AG10803 (cell line): ENCODE measurements at regions not wholly inside any gene's neighbourhood (a gene's known extent, or its start where the extent isn't known, plus 50 kb on each side); places are given as distances from the start of the nearest gene placed in this dataset.

Experiments
- DNase-seq: peaks from one replicate; pipeline ENCODE4 v3.0.0; 2010; ENCODE audit warnings: low read depth
- H3K4me3 ChIP-seq: 2 replicates; pipeline ENCODE4 v1.5.1; 2011; ENCODE audit warnings: mild to moderate bottlenecking, low read length, control low read depth
- TF ChIP-seq, protein P1 (sequence below): conservative IDR thresholded peaks from 2 replicates; pipeline ENCODE4 v1.5.1; 2011; ENCODE audit warnings: mild to moderate bottlenecking, low read length, control low read depth, inconsistent platforms

DNA sequence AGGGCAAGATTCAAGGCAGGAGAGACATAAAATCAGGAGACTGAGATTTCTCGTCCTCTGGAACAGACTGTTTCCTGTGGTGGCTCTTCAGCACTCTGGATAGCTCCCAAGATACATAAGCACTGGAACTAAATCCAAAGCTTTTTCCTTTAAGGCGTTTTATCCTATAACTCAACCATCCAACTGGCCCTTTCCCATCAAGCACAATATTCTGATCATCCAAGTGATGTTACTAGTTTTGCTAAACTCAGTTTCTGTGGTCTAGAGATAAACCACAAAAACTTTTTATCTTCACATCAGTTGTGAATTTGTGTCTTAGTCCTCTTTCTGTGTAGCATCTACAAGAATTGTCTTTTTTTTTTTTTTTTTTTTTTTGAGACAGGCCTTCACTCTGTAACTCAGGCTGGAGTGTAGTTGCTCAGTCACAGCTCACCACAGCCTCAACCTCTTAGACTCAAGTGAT, 299.4 kb downstream of the COX7C start:
- peak; percentile 37 for DNase-seq
- no peak overlapping the region for H3K4me3 ChIP-seq
- TF ChIP-seq, protein P1, sequence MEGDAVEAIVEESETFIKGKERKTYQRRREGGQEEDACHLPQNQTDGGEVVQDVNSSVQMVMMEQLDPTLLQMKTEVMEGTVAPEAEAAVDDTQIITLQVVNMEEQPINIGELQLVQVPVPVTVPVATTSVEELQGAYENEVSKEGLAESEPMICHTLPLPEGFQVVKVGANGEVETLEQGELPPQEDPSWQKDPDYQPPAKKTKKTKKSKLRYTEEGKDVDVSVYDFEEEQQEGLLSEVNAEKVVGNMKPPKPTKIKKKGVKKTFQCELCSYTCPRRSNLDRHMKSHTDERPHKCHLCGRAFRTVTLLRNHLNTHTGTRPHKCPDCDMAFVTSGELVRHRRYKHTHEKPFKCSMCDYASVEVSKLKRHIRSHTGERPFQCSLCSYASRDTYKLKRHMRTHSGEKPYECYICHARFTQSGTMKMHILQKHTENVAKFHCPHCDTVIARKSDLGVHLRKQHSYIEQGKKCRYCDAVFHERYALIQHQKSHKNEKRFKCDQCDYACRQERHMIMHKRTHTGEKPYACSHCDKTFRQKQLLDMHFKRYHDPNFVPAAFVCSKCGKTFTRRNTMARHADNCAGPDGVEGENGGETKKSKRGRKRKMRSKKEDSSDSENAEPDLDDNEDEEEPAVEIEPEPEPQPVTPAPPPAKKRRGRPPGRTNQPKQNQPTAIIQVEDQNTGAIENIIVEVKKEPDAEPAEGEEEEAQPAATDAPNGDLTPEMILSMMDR = no peak

GRCh38 chr5:86918246-86918645, 300.5 kb downstream of the COX7C start:
- TF ChIP-seq, protein P1 = no peak
- H3K4me3 ChIP-seq = no peak overlapping the region
- no peak for DNase-seq

GRCh38 chr5:86926033-86926432, 308.3 kb downstream of the COX7C start:
- DNase-seq = no peak
- TF ChIP-seq, protein P1 = no peak
- no peak overlapping the region for H3K4me3 ChIP-seq

- TF ChIP-seq, protein P1 = no peak
- no peak for DNase-seq
- no peak overlapping the region for H3K4me3 ChIP-seq
These were observed 311.5 kb downstream of the COX7C start for GRCh38 chr5:86929123-86929766.

- no peak overlapping the region for H3K4me3 ChIP-seq
- TF ChIP-seq, protein P1 = no peak
- DNase-seq = no peak
These were observed 315.9 kb upstream of the RASA1 start for GRCh38 chr5:86951761-86952160.

DNA sequence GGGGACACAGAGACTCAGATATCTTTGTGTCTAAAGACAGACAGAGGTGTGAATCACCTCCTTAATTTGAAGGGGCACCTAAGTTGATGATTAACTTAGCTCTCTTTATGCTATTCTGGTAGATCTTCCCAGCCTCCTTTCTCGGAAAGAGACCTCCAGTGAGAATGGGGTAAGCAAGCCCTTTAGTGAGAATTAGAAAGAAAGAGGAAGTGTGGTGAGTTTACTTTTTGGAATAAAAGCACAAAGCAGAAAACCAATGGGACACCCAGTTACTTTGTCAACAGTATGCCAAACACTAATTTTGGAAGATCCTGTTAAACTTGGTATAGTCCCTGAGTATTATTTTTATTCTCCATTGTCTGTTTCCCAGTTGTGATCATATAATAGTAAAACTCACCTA, 302.8 kb upstream of the RASA1 start:
- no peak for DNase-seq
- TF ChIP-seq, protein P1 = no peak

DNA sequence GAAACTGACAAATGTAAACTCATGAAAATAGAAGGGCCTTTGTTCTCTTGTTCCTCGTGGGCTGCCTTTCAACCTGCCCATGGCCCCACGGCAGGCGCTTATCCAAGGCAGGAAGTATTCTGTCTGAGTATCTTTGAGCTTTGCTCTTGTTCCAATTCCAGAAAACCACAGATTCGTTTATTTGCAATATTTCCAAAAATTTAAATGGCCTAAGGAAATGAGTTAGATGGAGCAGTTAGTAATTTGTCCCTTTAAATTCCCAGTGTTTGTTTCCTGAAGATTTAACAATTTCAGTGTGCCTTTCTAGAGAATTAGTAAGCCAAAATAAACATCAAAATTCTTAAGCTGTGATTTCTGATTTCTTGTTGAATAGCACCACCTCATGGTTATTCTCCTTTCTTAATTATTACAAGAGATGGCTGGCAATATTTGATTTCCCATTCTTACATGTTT, 299.4 kb upstream of the RASA1 start:
- no peak overlapping the region for H3K4me3 ChIP-seq
- TF ChIP-seq, protein P1 = peak; percentile 56
- DNase-seq = peak; percentile 62

More for the DNA sequence above, 302.8 kb upstream of the RASA1 start:
- no peak overlapping the region for H3K4me3 ChIP-seq
